DND-41 (cell line): ENCODE measurements at regions not wholly inside any gene's neighbourhood (a gene's known extent, or its start where the extent isn't known, plus 50 kb on each side); places are given as distances from the start of the nearest gene placed in this dataset.
A peak's percentile ranks its signal among the peaks of the same experiment; 100 is the strongest.

Source experiments
- ATAC-seq: fragments of 200-7000 bp; cut with Tn5 transposase; 3 replicates; pipeline ENCODE4 v1.9.1; 2021; ENCODE audit warnings: low read depth; ENCODE audit not compliant: insufficient read depth
- DNase-seq: peaks from one replicate; pipeline ENCODE4 v3.0.0-alpha.2; 2020
- H2AFZ ChIP-seq: 2 replicates; pipeline ENCODE4 v1.6.0; 2012; ENCODE audit warnings: low read depth, low read length
- H3K27ac ChIP-seq: 2 replicates; pipeline ENCODE4 v1.5.1; 2012; ENCODE audit warnings: low read length, inconsistent platforms
- H3K27me3 ChIP-seq: fragments of 200-600 bp; sonication (generic); 2 replicates; pipeline ENCODE4 v1.6.0; 2012; ENCODE audit warnings: low read length, mild to moderate bottlenecking, inconsistent platforms; ENCODE audit not compliant: insufficient read depth, poor library complexity
- H3K36me3 ChIP-seq: 2 replicates; pipeline ENCODE4 v1.5.1; 2012; ENCODE audit warnings: low read length, inconsistent platforms; ENCODE audit not compliant: insufficient read depth
- H3K4me1 ChIP-seq: 2 replicates; pipeline ENCODE4 v1.5.1; 2012; ENCODE audit warnings: mild to moderate bottlenecking, low read length; ENCODE audit not compliant: insufficient read depth
- H3K4me2 ChIP-seq: 2 replicates; pipeline ENCODE4 v1.6.0; 2012; ENCODE audit warnings: mild to moderate bottlenecking, moderate library complexity, low read length, inconsistent platforms; ENCODE audit not compliant: insufficient read depth
- H3K4me3 ChIP-seq, 2 experiments: fragments of 200-600 bp in 1 of 2; shearing (Covaris generic) in 1 of 2; 2 replicates each; pipeline ENCODE4 v1.5.1; 2012 to 2016; ENCODE audit warnings: inconsistent platforms in 2 of 2, low read length in 2 of 2, mild to moderate bottlenecking in 2 of 2, low read depth in 1 of 2, moderate library complexity in 1 of 2
- H3K79me2 ChIP-seq: 2 replicates; pipeline ENCODE4 v1.6.0; 2012; ENCODE audit warnings: low read length, inconsistent platforms; ENCODE audit not compliant: insufficient read depth
- H3K9ac ChIP-seq: 2 replicates; pipeline ENCODE4 v1.6.0; 2012; ENCODE audit warnings: low read depth, mild to moderate bottlenecking, inconsistent platforms, low read length, moderate library complexity
- H3K9me3 ChIP-seq: 2 replicates; pipeline ENCODE4 v1.5.1; 2012; ENCODE audit warnings: low read length, moderate library complexity, mild to moderate bottlenecking, inconsistent platforms; ENCODE audit not compliant: insufficient read depth, severe bottlenecking
- H4K20me1 ChIP-seq: 2 replicates; pipeline ENCODE4 v1.6.0; 2012; ENCODE audit warnings: low read length; ENCODE audit not compliant: insufficient read depth
- EZH2 ChIP-seq: IDR thresholded peaks from 3 replicates; pipeline ENCODE4 v1.6.1; 2012; ENCODE audit warnings: borderline replicate concordance, low read depth, mild to moderate bottlenecking, moderate library complexity, low read length, inconsistent platforms; ENCODE audit not compliant: severe bottlenecking
- TF ChIP-seq, protein P1 (sequence below): IDR thresholded peaks from 2 replicates; pipeline ENCODE4 v1.5.1; 2012; ENCODE audit warnings: borderline replicate concordance, low read length, moderate library complexity, mild to moderate bottlenecking; ENCODE audit not compliant: poor library complexity, severe bottlenecking; ENCODE audit errors: extremely low read depth

DNA sequence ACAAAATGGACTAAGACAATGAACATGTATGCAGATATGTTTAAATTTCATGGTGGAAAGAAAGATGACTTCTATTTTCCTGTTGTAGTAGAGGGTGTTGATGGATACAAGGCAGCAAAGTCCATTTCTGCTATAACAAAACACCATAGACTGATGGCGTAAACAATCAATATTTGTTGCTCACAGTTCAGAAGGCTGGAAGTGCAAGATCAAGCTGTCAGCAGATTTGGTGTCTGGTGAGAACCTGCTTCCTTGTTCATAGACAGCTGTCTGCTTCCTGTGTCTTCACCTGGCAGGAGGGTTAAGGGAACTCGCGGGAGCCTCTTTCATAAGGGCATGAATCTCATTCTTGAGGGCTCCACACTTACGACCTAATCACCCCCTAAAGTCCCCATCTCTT is 83.0 kb upstream of the ELOVL5 start:
- Histone ChIP-seq H3K4me3 (no peak overlapping the region), H3K4me2 (no peak overlapping the region), H2AFZ (0 out of 2 replicates have a peak overlapping the region, but pooled peaks have one; percentile 0), H3K27ac (no peak overlapping the region), H3K9me3 (no peaks in the 10 kb centered on the region), H3K27me3 (no peaks in the 10 kb centered on the region), H3K79me2 (no peaks in the 10 kb centered on the region), H4K20me1 (no peaks in the 10 kb centered on the region), H3K9ac (no peak overlapping the region), H3K36me3 (no peaks in the 10 kb centered on the region), H3K4me1 (peaks cover 3% of the 10 kb centered on the region)
- TF ChIP-seq, protein P1, sequence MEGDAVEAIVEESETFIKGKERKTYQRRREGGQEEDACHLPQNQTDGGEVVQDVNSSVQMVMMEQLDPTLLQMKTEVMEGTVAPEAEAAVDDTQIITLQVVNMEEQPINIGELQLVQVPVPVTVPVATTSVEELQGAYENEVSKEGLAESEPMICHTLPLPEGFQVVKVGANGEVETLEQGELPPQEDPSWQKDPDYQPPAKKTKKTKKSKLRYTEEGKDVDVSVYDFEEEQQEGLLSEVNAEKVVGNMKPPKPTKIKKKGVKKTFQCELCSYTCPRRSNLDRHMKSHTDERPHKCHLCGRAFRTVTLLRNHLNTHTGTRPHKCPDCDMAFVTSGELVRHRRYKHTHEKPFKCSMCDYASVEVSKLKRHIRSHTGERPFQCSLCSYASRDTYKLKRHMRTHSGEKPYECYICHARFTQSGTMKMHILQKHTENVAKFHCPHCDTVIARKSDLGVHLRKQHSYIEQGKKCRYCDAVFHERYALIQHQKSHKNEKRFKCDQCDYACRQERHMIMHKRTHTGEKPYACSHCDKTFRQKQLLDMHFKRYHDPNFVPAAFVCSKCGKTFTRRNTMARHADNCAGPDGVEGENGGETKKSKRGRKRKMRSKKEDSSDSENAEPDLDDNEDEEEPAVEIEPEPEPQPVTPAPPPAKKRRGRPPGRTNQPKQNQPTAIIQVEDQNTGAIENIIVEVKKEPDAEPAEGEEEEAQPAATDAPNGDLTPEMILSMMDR: no peak
- no peak for TF ChIP-seq EZH2
- peak; percentile 13 for DNase-seq
- ATAC-seq: peak; percentile 60; the same call in 2 of the 3 replicates

DNA sequence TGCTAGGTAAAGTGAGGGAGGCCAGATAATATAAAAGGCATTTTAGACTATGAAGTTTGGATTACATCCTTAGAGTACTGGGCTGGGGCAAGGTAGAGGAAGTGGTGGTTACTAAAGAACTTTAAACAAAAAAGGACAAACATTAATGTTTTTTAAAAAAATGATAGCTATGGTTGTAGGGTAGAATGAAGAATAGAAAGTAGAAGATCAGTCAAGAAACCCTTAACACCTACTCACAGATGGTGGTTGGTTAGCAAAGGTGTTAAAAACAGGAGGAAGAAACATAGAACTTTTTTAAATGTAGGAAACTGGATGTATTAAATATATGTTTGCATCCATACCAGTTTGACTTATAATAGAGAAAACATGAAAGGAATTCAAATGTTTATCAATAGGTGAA is 80.7 kb upstream of the ELOVL5 start:
- H3K4me1 ChIP-seq: no peaks in the 10 kb centered on the region
- no peak overlapping the region for H3K4me3 ChIP-seq
- no peak overlapping the region for H2AFZ ChIP-seq
- H3K4me2 ChIP-seq: no peak overlapping the region
- ATAC-seq (no peak), DNase-seq (no peak)
- no peak overlapping the region for H3K27ac ChIP-seq
- no peaks in the 10 kb centered on the region for H3K36me3 ChIP-seq
- no peaks in the 10 kb centered on the region for H3K27me3 ChIP-seq
- no peaks in the 10 kb centered on the region for H3K79me2 ChIP-seq
- no peak overlapping the region for H3K9ac ChIP-seq
- no peak for TF ChIP-seq EZH2
- TF ChIP-seq, protein P1: no peak
- no peaks in the 10 kb centered on the region for H4K20me1 ChIP-seq
- no peaks in the 10 kb centered on the region for H3K9me3 ChIP-seq

DNA sequence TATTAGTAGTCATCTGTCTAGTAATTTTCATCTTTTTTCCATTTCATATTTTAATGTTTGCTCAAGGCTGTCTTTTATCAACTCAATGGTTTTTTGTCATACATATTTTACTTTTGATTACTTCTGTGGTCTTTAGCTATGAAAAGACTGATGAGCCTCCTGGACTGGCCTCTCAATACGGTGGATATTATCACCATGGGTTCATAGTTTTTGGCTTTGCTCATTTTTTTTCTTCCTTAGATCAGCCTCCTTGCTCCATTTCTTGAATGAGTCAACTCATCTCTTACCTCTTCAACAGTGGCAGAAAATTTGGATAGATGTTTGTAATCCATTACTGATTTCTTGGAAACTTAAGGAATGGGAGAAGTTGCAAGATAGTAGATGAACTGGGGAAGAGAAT is 80.1 kb upstream of the ELOVL5 start:
- Histone ChIP-seq H3K4me3 (no peak overlapping the region), H2AFZ (no peak overlapping the region), H3K9ac (no peak overlapping the region), H3K4me1 (no peaks in the 10 kb centered on the region), H3K36me3 (no peaks in the 10 kb centered on the region), H3K27me3 (no peaks in the 10 kb centered on the region), H3K79me2 (no peaks in the 10 kb centered on the region), H3K9me3 (no peaks in the 10 kb centered on the region), H3K27ac (no peak overlapping the region), H3K4me2 (no peak overlapping the region), H4K20me1 (no peaks in the 10 kb centered on the region)
- no peak for TF ChIP-seq EZH2
- TF ChIP-seq, protein P1: no peak
- DNase-seq: no peak
- ATAC-seq: no peak

DNA sequence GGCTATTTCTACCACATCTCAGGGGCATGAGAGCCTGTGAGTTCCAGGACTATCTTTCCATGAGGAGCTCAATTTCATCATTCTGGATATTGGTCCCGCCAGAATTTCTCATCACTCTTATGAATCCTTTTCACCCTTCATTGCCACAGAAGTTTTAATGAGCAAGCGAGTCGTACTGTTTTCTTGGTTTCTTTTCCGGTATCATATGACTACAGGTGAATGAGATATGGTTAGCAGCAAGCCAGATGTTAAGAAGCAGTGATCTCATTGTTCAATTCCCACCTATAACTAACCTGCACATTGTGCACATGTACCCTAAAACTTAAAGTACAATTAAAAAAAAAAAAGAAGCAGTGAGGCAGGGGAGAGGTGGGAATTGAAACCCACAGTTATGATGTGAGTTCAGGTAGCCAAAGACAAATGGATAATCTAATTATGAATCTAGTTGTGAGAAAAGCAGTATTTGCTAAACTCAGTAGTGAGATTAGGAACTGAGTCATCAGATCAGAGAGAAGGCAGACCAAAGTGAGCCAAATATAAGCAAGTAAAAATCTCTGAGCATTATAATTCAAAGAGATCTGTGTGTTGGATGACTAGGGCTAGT is 78.0 kb upstream of the ELOVL5 start:
- no peak overlapping the region for H3K9ac ChIP-seq
- H3K27ac ChIP-seq: no peak overlapping the region
- no peaks in the 10 kb centered on the region for H3K79me2 ChIP-seq
- H3K27me3 ChIP-seq: no peaks in the 10 kb centered on the region
- no peak for DNase-seq
- ATAC-seq: no peak
- H3K4me1 ChIP-seq: no peaks in the 10 kb centered on the region
- TF ChIP-seq EZH2: no peak
- TF ChIP-seq, protein P1: no peak
- no peak overlapping the region for H3K4me3 ChIP-seq
- no peaks in the 10 kb centered on the region for H3K9me3 ChIP-seq
- no peak overlapping the region for H2AFZ ChIP-seq
- no peak overlapping the region for H3K4me2 ChIP-seq
- no peaks in the 10 kb centered on the region for H3K36me3 ChIP-seq
- H4K20me1 ChIP-seq: no peaks in the 10 kb centered on the region
